Osteocyte (in vitro differentiated cells): ENCODE measurements at regions not wholly inside any gene's neighbourhood (a gene's known extent, or its start where the extent isn't known, plus 50 kb on each side); places are given as distances from the start of the nearest gene placed in this dataset.
"Not testable (repeated sequence)": the region's sequence is repeated elsewhere in the genome, so short reads cannot be mapped to it uniquely, and the experiment has no call there.

Experiments used
- DNase-seq: peaks from one replicate; pipeline ENCODE4 v3.0.0; 2021; ENCODE audit warnings: mixed read lengths; ENCODE audit not compliant: unreplicated experiment; ENCODE audit errors: extremely low spot score
- H3K27ac Mint-ChIP-seq: one replicate; pipeline ENCODE4 v1.8.0; 2021; ENCODE audit warnings: mild to moderate bottlenecking, mixed read lengths; ENCODE audit not compliant: unreplicated experiment
- H3K27me3 Mint-ChIP-seq: one replicate; pipeline ENCODE4 v1.8.0; 2021; ENCODE audit warnings: mixed read lengths; ENCODE audit not compliant: unreplicated experiment
- H3K36me3 Mint-ChIP-seq: one replicate; pipeline ENCODE4 v1.8.0; 2021; ENCODE audit warnings: mixed read lengths; ENCODE audit not compliant: unreplicated experiment
- H3K4me1 Mint-ChIP-seq: one replicate; pipeline ENCODE4 v1.8.0; 2021; ENCODE audit warnings: mixed read lengths; ENCODE audit not compliant: unreplicated experiment
- H3K4me3 Mint-ChIP-seq: one replicate; pipeline ENCODE4 v1.8.0; 2021; ENCODE audit warnings: mild to moderate bottlenecking, moderate library complexity, mixed read lengths; ENCODE audit not compliant: unreplicated experiment
- H3K9me3 Mint-ChIP-seq: one replicate; pipeline ENCODE4 v1.8.0; 2021; ENCODE audit warnings: mixed read lengths; ENCODE audit not compliant: unreplicated experiment
- CTCF ChIP-seq: fragments of 200-600 bp; sonication (generic); IDR thresholded peaks from 2 replicates; pipeline ENCODE4 v1.5.0; 2021; ENCODE audit warnings: antibody characterized with exemption, mild to moderate bottlenecking, moderate library complexity

GRCh38 chr18:70582981-70583380, 294.1 kb downstream of the SOCS6 start:
- DNase-seq: no peak
- Mint-ChIP-seq H3K9me3 (peaks cover 10% of the 10 kb centered on the region), H3K27me3 (no peaks in the 10 kb centered on the region), H3K27ac (no peak overlapping the region), H3K4me1 (no peaks in the 10 kb centered on the region), H3K36me3 (no peaks in the 10 kb centered on the region), H3K4me3 (no peak overlapping the region)
- no peak for TF ChIP-seq CTCF

- no peak overlapping the region for H3K27ac Mint-ChIP-seq
- no peak for TF ChIP-seq CTCF
- no peak for DNase-seq
- no peak overlapping the region for H3K4me3 Mint-ChIP-seq
- H3K27me3 Mint-ChIP-seq: no peaks in the 10 kb centered on the region
- no peaks in the 10 kb centered on the region for H3K36me3 Mint-ChIP-seq
- no peaks in the 10 kb centered on the region for H3K9me3 Mint-ChIP-seq
- no peaks in the 10 kb centered on the region for H3K4me1 Mint-ChIP-seq
Observed at GRCh38 chr18:70578480-70578879, 289.6 kb downstream of the SOCS6 start.

- Mint-ChIP-seq H3K9me3 (no peaks in the 10 kb centered on the region), H3K4me1 (no peaks in the 10 kb centered on the region), H3K36me3 (no peaks in the 10 kb centered on the region), H3K27ac (no peak overlapping the region), H3K4me3 (no peak overlapping the region), H3K27me3 (no peaks in the 10 kb centered on the region)
- no peak for TF ChIP-seq CTCF
- DNase-seq: no peak
Observed at GRCh38 chr18:70577023-70577420, 288.2 kb downstream of the SOCS6 start.

- H3K27me3 Mint-ChIP-seq: no peaks in the 10 kb centered on the region
- no peak for DNase-seq
- TF ChIP-seq CTCF: no peak
- no peak overlapping the region for H3K4me3 Mint-ChIP-seq
- no peaks in the 10 kb centered on the region for H3K4me1 Mint-ChIP-seq
- no peaks in the 10 kb centered on the region for H3K36me3 Mint-ChIP-seq
- no peak overlapping the region for H3K27ac Mint-ChIP-seq
- H3K9me3 Mint-ChIP-seq: no peaks in the 10 kb centered on the region
Observed at GRCh38 chr18:70576276-70577022, 287.6 kb downstream of the SOCS6 start.

- not testable (repeated sequence) for H3K4me1 Mint-ChIP-seq, DNase-seq, H3K36me3 Mint-ChIP-seq, H3K4me3 Mint-ChIP-seq, H3K9me3 Mint-ChIP-seq, H3K27ac Mint-ChIP-seq, H3K27me3 Mint-ChIP-seq
Observed at GRCh38 chr18:70574951-70575350, 286.1 kb downstream of the SOCS6 start.

- not testable (repeated sequence) for H3K4me1 Mint-ChIP-seq, H3K36me3 Mint-ChIP-seq, H3K27ac Mint-ChIP-seq, DNase-seq, H3K4me3 Mint-ChIP-seq, H3K27me3 Mint-ChIP-seq, H3K9me3 Mint-ChIP-seq
Observed at GRCh38 chr18:70569647-70570046, 280.8 kb downstream of the SOCS6 start.
